ENCODE measurements at regions not wholly inside any gene's neighbourhood (a gene's known extent, or its start where the extent isn't known, plus 50 kb on each side); places are given as distances from the start of the nearest gene placed in this dataset.
"Not testable (repeated sequence)": the region's sequence is repeated elsewhere in the genome, so short reads cannot be mapped to it uniquely, and the experiment has no call there.

DNA sequence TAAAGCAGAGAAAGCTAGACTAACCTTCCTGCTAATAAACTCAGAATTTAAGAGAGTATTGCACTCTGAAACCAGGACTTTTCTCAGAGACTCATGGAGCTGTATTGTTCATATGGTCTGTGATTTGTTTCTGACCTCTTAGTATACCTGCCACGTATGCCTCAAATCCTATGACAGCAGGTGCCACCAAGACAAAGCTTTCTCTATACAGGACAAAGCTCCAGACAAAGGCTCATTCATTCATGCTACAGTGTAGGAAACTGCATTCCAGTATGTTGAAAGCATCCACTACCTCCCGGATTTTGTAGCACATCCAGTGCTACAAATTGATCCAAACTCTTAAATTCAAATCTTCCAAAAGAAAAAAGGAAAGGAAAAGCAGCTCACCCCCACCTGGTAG, 178.3 kb downstream of the CHIC2 start:
- Histone ChIP-seq H3K4me1 (no peaks in the 10 kb centered on the region), H3K4me3 (no peak overlapping the region), H3K9me3 (no peaks in the 10 kb centered on the region), H3K36me3 (no peaks in the 10 kb centered on the region), H3K27ac (no peak overlapping the region), H3K27me3 (no peaks in the 10 kb centered on the region)
- intact Hi-C loops (cut with DNase I): no loop called here
- peak in 1 of 2 donors; percentile 13 for DNase-seq (ENCODE audit: extremely low spot score in 2 of 2)
- TF ChIP-seq POLR2AphosphoS5 (IDR thresholded peaks at IDR 0.05; ENCODE audit: insufficient read depth in 1 of 2, low read depth in 1 of 2) (no peak), POLR2A (IDR thresholded peaks at IDR 0.05) (no peak), CTCF (IDR thresholded peaks at IDR 0.05) (no peak)

DNA sequence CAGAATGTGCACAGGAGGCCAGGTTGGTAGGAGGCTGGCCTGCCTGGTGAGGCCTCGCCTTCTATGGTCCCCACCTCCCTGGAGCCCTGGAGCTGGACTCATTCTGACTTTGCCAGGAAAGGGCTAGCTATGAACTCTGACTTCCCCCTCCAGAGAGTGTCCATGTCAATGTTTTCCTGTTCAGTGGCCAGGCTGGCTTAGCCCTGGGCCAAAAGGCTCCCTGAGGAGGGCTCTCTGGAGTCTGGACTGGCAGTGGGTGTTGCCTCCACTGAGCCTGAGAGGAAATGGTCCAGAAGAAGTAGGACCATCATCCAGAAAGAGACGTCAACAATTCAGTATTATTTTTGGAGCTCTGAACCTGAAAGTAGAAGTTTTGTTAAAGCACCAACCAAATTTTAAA, 178.7 kb downstream of the CHIC2 start:
- DNase-seq (ENCODE audit: extremely low spot score in 2 of 2): no peak
- H3K27ac ChIP-seq: no peak overlapping the region

DNA sequence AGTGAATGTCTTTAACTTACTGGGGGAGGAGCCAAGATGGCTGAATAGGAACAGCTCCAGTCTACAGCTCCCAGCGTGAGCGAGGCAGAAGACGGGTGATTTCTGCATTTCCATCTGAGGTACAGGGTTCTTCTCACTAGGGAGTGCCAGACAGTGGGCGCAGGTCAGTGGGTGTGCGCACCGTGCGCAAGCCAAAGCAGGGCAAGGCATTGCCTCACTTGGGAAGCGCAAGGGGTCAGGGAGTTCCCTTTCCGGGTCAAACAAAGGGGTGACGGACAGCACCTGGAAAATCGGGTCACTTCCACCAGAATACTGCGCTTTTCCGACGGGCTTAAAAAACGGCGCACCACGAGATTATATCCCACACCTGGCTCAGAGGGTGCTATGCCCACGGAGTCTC, 187.3 kb downstream of the CHIC2 start:
- H3K4me1 ChIP-seq; H3K27me3 ChIP-seq; H3K9me3 ChIP-seq; DNase-seq (ENCODE audit: extremely low spot score in 2 of 2); H3K4me3 ChIP-seq; H3K36me3 ChIP-seq; H3K27ac ChIP-seq; intact Hi-C loops (cut with DNase I): not testable (repeated sequence)

More for the DNA sequence above, 178.7 kb downstream of the CHIC2 start:
- Histone ChIP-seq H3K4me1 (no peaks in the 10 kb centered on the region), H3K36me3 (no peaks in the 10 kb centered on the region), H3K4me3 (no peak overlapping the region), H3K27me3 (no peaks in the 10 kb centered on the region), H3K9me3 (no peaks in the 10 kb centered on the region)
- intact Hi-C loops (cut with DNase I): no loop called here
- no peak for TF ChIP-seq CTCF (IDR thresholded peaks at IDR 0.05)

DNA sequence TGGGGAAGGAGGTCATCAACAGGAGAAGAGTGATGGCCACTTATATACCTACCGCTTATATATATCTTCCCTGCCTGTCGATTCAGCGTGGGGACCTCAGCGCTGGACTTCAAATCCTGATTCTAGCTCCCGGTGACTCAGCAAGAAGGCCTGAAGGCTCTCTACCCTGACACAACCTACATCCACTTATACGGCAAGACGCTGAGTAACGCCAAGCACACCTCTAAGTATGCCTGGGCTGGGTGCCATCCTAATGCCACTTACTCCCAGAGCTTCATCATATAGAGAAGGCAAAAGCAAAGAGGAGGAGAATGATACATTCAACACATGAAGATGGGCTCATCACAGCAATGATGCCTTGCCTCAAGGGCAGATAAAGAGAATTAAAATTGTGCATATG, 198.3 kb downstream of the CHIC2 start:
- Histone ChIP-seq H3K4me3 (no peak overlapping the region), H3K9me3 (no peaks in the 10 kb centered on the region), H3K27me3 (no peaks in the 10 kb centered on the region), H3K27ac (no peak overlapping the region), H3K4me1 (peaks cover 12% of the 10 kb centered on the region), H3K36me3 (no peaks in the 10 kb centered on the region)
- TF ChIP-seq POLR2A (IDR thresholded peaks at IDR 0.05) (no peak), POLR2AphosphoS5 (IDR thresholded peaks at IDR 0.05; ENCODE audit: insufficient read depth in 1 of 2, low read depth in 1 of 2) (no peak), CTCF (IDR thresholded peaks at IDR 0.05) (no peak)
- DNase-seq (ENCODE audit: extremely low spot score in 2 of 2): no peak
- intact Hi-C loops (cut with DNase I): no loop called here

GRCh38 chr4:53865054-53865453, 199.4 kb downstream of the CHIC2 start:
- H3K36me3 ChIP-seq: no peaks in the 10 kb centered on the region
- no peak overlapping the region for H3K4me3 ChIP-seq
- H3K27ac ChIP-seq: no peak overlapping the region
- H3K9me3 ChIP-seq: no peaks in the 10 kb centered on the region
- no peaks in the 10 kb centered on the region for H3K27me3 ChIP-seq
- TF ChIP-seq CTCF (IDR thresholded peaks at IDR 0.05): no peak
- TF ChIP-seq POLR2AphosphoS5 (IDR thresholded peaks at IDR 0.05; ENCODE audit: insufficient read depth in 1 of 2, low read depth in 1 of 2): no peak
- TF ChIP-seq POLR2A (IDR thresholded peaks at IDR 0.05): no peak
- DNase-seq (ENCODE audit: extremely low spot score in 2 of 2): no peak
- peaks cover 12% of the 10 kb centered on the region for H3K4me1 ChIP-seq
- intact Hi-C loops (cut with DNase I): no loop called here
